GM12892 (cell line): ENCODE measurements at regions not wholly inside any gene's neighbourhood (a gene's known extent, or its start where the extent isn't known, plus 50 kb on each side); places are given as distances from the start of the nearest gene placed in this dataset.

Source experiments
- POLR2A ChIP-seq: IDR thresholded peaks from 2 replicates; pipeline ENCODE4 v1.6.1; 2011; ENCODE audit warnings: low read depth, low read length, control low read depth
- POLR2AphosphoS5 ChIP-seq: IDR thresholded peaks from 2 replicates; pipeline ENCODE4 v1.6.1; 2011; ENCODE audit warnings: low read depth, low read length, control low read depth
- TAF1 ChIP-seq: IDR thresholded peaks from 2 replicates; pipeline ENCODE4 v1.6.1; 2011; ENCODE audit warnings: low read depth, mild to moderate bottlenecking, control low read depth, low read length, borderline replicate concordance

DNA sequence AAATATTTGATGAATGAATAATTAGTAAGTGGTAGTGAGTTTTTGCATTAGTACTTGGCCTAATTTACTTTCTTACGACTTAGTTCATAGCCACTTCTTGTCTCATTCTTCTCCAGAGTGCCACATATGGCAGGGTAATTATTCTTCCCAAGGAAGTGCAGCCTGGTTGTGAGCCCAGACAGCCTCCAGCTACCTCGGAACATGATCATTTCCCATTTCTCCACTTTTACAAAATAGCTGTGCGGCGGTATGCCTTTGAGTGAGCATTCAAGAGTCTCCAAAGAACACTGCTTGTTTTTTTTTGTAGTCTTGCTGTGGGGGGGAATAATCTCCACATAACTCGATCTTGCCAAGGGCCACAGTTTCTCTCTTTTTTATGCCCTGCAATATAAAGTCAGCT is 765.0 kb downstream of the HDGFL1 start:
- TF ChIP-seq POLR2AphosphoS5 (no peak), POLR2A (no peak), TAF1 (no peak)
